ENCODE measurements at regions not wholly inside any gene's neighbourhood (a gene's known extent, or its start where the extent isn't known, plus 50 kb on each side); places are given as distances from the start of the nearest gene placed in this dataset.

DNA sequence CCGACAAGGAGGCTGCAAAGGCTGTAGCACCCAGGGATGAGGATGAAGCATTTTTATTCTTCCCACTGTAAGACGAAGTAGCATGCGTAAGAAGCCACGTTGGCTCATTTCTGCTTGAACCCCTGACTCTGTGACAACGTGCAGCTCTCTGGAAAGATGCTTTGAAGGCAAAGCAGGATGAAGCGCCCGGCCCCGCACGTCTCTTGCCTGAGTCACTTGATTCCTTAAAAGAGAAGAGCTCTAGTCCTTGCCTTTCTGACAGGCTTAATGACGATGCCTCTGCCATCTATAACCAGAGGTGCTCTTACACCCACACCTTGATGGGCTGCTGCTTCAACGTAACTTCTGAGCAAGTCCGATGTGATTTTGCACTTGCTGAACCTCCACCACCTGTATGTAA lies 76.7 kb upstream of the MED9 start:
- Histone ChIP-seq H4K20me1 (ENCODE audit: insufficient read depth, low read length) (no peaks in the 10 kb centered on the region), H3K9me3 (ENCODE audit: low read length) (no peaks in the 10 kb centered on the region), H3K36me3 (replicated peaks in 1 of 2; ENCODE audit: control insufficient read depth in 1 of 2, insufficient read depth in 2 of 2, low read length in 2 of 2) (no peaks in the 10 kb centered on the region), H3K4me3 (replicated peaks in 1 of 3; ENCODE audit: insufficient read depth in 1 of 3, low read depth in 2 of 3, low read length in 3 of 3) (no peak overlapping the region), H3K4me1 (ENCODE audit: insufficient read depth, low read length) (peaks cover 44% of the 10 kb centered on the region), H3K4me2 (ENCODE audit: low read depth, low read length) (no peak overlapping the region), H3K79me2 (ENCODE audit: insufficient read depth, low read length) (no peaks in the 10 kb centered on the region), H3K27ac (ENCODE audit: extremely low read length, insufficient read depth, low read length) (no peak overlapping the region), H3K9ac (ENCODE audit: insufficient read depth, low read depth, low read length) (no peak overlapping the region), H3K27me3 (ENCODE audit: control insufficient read depth in 1 of 2, insufficient read depth in 2 of 2, low read length in 2 of 2) (peaks cover 0 to 11% of the 10 kb centered on the region in 2 experiments; a peak in 2 of 5 replicates), H2AFZ (ENCODE audit: low read length) (no peak overlapping the region)
- no peak for FAIRE-seq
- ATAC-seq = no peak
- TF ChIP-seq NCOR1 (IDR thresholded peaks at IDR 0.05; ENCODE audit: borderline replicate concordance, low read length) (no peak), ZNF770 (CRISPR knock-in tag; IDR thresholded peaks at IDR 0.05) (no peak), MXD1 (CRISPR knock-in tag; IDR thresholded peaks at IDR 0.05) (no peak), ZNF768 (CRISPR knock-in tag; IDR thresholded peaks at IDR 0.05) (no peak), ZNF33A (CRISPR knock-in tag; IDR thresholded peaks at IDR 0.05; ENCODE audit: borderline replicate concordance) (no peak), AGO2 (optimal IDR thresholded peaks at IDR 0.05; ENCODE audit: low read depth, low read length) (no peak), FOXO4 (CRISPR knock-in tag; conservative IDR thresholded peaks at IDR 0.05) (no peak), HMG20A (CRISPR knock-in tag; IDR thresholded peaks at IDR 0.05; ENCODE audit: borderline replicate concordance) (no peak), BCL3 (CRISPR knock-in tag; IDR thresholded peaks at IDR 0.05) (no peak), ZBTB21 (CRISPR knock-in tag; IDR thresholded peaks at IDR 0.05) (no peak), MXD4 (CRISPR knock-in tag; IDR thresholded peaks at IDR 0.05) (no peak), E2F5 (CRISPR knock-in tag; conservative IDR thresholded peaks at IDR 0.05) (no peak), SIN3A (IDR thresholded peaks at IDR 0.05; ENCODE audit: borderline replicate concordance, low read depth, low read length) (no peak), HCFC1 (IDR thresholded peaks at IDR 0.05; ENCODE audit: low read depth, low read length) (no peak), ARNTL (CRISPR knock-in tag; IDR thresholded peaks at IDR 0.05) (no peak), JUND (CRISPR knock-in tag; IDR thresholded peaks at IDR 0.05) (no peak), ETS1 (CRISPR knock-in tag; IDR thresholded peaks at IDR 0.05) (no peak)
- in situ Hi-C loops (cut with HindIII; ENCODE audit: extremely low pct_ligation_motif_present, low pct_unique_long_range_greater_than_20kb) = no loop called here
- intact Hi-C loops (cut with micrococcal nuclease; ENCODE audit: unreplicated experiment) = no loop called here
- ChIA-PET POLR2A (no interaction called here), CTCF (ENCODE audit: low intra/inter-chr PET ratio, low total read pairs) (no interaction called here)
- no peak for DNase-seq (ENCODE audit: low spot score)
- no TSS peak for BruUV-seq (replicated peaks)
- WGBS (ENCODE audit: low lambda C conversion rate) = 59% methylated on average over 11 of the region's 12 CpGs
